Hepatocyte (in vitro differentiated cells): ENCODE measurements at regions not wholly inside any gene's neighbourhood (a gene's known extent, or its start where the extent isn't known, plus 50 kb on each side); places are given as distances from the start of the nearest gene placed in this dataset.

ENCODE experiments used
- DNase-seq: peaks from one replicate; pipeline ENCODE4 v3.0.0-alpha.2; 2016; ENCODE audit warnings: low spot score
- H2AFZ ChIP-seq: fragments of 200-600 bp; sonication (generic); 2 replicates; pipeline ENCODE4 v1.6.0; 2016; ENCODE audit warnings: antibody characterized with exemption, mild to moderate bottlenecking
- H3K27ac ChIP-seq: fragments of 200-600 bp; sonication (generic); 2 replicates; pipeline ENCODE4 v1.5.1; 2016; ENCODE audit warnings: mild to moderate bottlenecking
- H3K27me3 ChIP-seq: fragments of 200-600 bp; sonication (generic); 2 replicates; pipeline ENCODE4 v1.6.1; 2016
- H3K36me3 ChIP-seq: fragments of 200-600 bp; sonication (generic); replicated peaks from 2 replicates; pipeline ENCODE4 v1.5.1; 2016; ENCODE audit warnings: low read depth; ENCODE audit not compliant: insufficient read depth
- H3K4me1 ChIP-seq: fragments of 200-600 bp; sonication (generic); 2 replicates; pipeline ENCODE4 v1.5.1; 2016; ENCODE audit warnings: mild to moderate bottlenecking, moderate library complexity; ENCODE audit not compliant: insufficient read depth
- H3K4me2 ChIP-seq: fragments of 200-600 bp; sonication (generic); 2 replicates; pipeline ENCODE4 v1.6.0; 2016
- H3K4me3 ChIP-seq: fragments of 200-600 bp; sonication (generic); 2 replicates; pipeline ENCODE4 v1.5.1; 2016; ENCODE audit warnings: mild to moderate bottlenecking
- H3K79me2 ChIP-seq: fragments of 200-600 bp; sonication (generic); 2 replicates; pipeline ENCODE4 v1.6.0; 2017; ENCODE audit warnings: mild to moderate bottlenecking
- H3K9me2 ChIP-seq: fragments of 200-600 bp; sonication (generic); replicated peaks from 2 replicates; pipeline ENCODE4 v1.6.0; 2017; ENCODE audit warnings: mild to moderate bottlenecking; ENCODE audit not compliant: insufficient read depth
- H3K9me3 ChIP-seq: fragments of 200-600 bp; sonication (generic); 2 replicates; pipeline ENCODE4 v1.5.1; 2016; ENCODE audit warnings: low read depth, mild to moderate bottlenecking
- H4K20me1 ChIP-seq: fragments of 200-600 bp; sonication (generic); 2 replicates; pipeline ENCODE4 v1.6.0; 2016; ENCODE audit warnings: mild to moderate bottlenecking; ENCODE audit not compliant: insufficient read depth, poor library complexity, severe bottlenecking
- CTCF ChIP-seq: fragments of 200-600 bp; sonication (generic); IDR thresholded peaks from 2 replicates; pipeline ENCODE4 v1.5.1; 2016; ENCODE audit warnings: antibody characterized with exemption, mild to moderate bottlenecking; ENCODE audit not compliant: poor library complexity
- EZH2 ChIP-seq: fragments of 200-600 bp; sonication (generic); IDR thresholded peaks from 2 replicates; pipeline ENCODE4 v1.6.1; 2016; ENCODE audit warnings: antibody characterized with exemption, mild to moderate bottlenecking, borderline replicate concordance
- EZH2phosphoT487 ChIP-seq: fragments of 200-600 bp; sonication (generic); IDR thresholded peaks from one replicate; pipeline ENCODE4 v1.6.1; 2018; ENCODE audit warnings: antibody characterized with exemption, mild to moderate bottlenecking, low read depth, moderate library complexity; ENCODE audit not compliant: unreplicated experiment, severe bottlenecking
- WGBS: methylation state at CpG from one replicate; pipeline ENCODE4 v1.1.6; 2016; ENCODE audit warnings: low lambda C conversion rate; ENCODE audit errors: missing lambda C conversion rate; 5-methylcytosine and 5-hydroxymethylcytosine counted together

GRCh38 chr6:165263-165662 is 127.0 kb upstream of the DUSP22 start:
- Histone ChIP-seq H3K79me2 (no peaks in the 10 kb centered on the region), H3K9me2 (no peaks in the 10 kb centered on the region), H2AFZ (no peak overlapping the region), H3K4me3 (no peak overlapping the region), H3K27ac (no peak overlapping the region), H3K4me1 (no peaks in the 10 kb centered on the region), H3K27me3 (peaks cover 5% of the 10 kb centered on the region), H3K4me2 (no peak overlapping the region), H4K20me1 (no peaks in the 10 kb centered on the region), H3K36me3 (no peaks in the 10 kb centered on the region), H3K9me3 (no peaks in the 10 kb centered on the region)
- whole genome bisulfite sequencing, result 83% methylated on average over 1 of the region's 1 CpG
- DNase-seq, result no peak
- TF ChIP-seq EZH2 (no peak), EZH2phosphoT487 (no peak), CTCF (no peak)

DNA sequence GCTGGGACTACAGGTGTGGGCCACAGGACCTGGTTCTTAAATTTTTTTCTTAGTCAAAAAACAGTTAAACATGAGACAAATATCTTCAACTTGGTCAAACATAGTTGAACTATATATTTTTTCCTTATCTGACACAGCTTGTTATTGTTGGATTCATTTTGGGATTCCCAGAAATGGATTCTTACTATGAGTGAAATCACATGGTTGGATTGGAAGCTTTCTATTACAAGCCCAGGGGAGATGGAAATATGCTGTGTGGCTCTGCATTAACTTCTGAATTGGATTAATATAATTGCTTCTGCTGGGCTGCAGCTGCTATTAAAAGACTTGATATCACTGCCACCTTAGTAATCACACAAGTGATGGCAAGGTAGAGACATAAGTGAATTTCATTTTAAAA is 126.4 kb upstream of the DUSP22 start:
- TF ChIP-seq CTCF, result no peak
- no peak for TF ChIP-seq EZH2phosphoT487
- TF ChIP-seq EZH2, result no peak
- Histone ChIP-seq H3K4me3 (no peak overlapping the region), H3K9me2 (no peaks in the 10 kb centered on the region), H3K36me3 (no peaks in the 10 kb centered on the region), H2AFZ (no peak overlapping the region), H3K27me3 (peaks cover 5% of the 10 kb centered on the region), H3K79me2 (no peaks in the 10 kb centered on the region), H3K4me2 (no peak overlapping the region), H4K20me1 (no peaks in the 10 kb centered on the region), H3K9me3 (no peaks in the 10 kb centered on the region), H3K27ac (no peak overlapping the region), H3K4me1 (no peaks in the 10 kb centered on the region)
- no peak for DNase-seq

DNA sequence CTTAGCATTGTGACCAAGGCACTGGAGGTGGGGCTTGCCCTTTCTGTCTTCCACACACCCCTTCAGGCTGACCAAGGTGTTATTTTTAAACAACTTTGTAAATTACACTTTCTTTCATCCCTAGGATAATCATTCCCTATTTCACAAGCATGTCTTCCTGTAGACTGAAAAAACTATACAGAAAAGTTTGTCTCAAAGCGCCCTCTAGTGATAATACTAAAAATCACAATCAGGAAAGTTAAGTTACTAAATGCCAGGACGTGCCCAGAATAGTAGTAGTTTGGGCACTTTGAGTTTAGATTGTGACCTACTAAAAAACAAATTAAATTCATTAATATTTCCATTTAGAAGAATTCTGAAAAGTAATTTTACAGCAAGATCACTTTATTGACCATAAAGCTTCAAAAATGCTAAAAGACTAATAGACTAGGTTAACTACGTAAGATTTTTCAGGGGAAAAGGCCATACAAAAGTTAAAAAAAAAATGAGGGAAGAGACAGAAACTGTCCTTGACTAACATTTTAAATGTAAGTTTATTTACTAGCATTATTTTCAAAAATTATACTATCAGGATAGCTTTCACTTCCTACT is 123.3 kb upstream of the DUSP22 start:
- Histone ChIP-seq H3K4me2 (no peak overlapping the region), H3K9me2 (no peaks in the 10 kb centered on the region), H3K79me2 (no peaks in the 10 kb centered on the region), H2AFZ (no peak overlapping the region), H3K36me3 (no peaks in the 10 kb centered on the region), H4K20me1 (no peaks in the 10 kb centered on the region), H3K4me1 (no peaks in the 10 kb centered on the region), H3K4me3 (no peak overlapping the region), H3K9me3 (no peaks in the 10 kb centered on the region), H3K27me3 (peaks cover 5% of the 10 kb centered on the region), H3K27ac (no peak overlapping the region)
- WGBS, result 31% methylated on average over 3 of the region's 3 CpGs
- DNase-seq, result peak; percentile 62
- TF ChIP-seq CTCF, result peak; percentile 75
- TF ChIP-seq EZH2phosphoT487, result no peak
- no peak for TF ChIP-seq EZH2

DNA sequence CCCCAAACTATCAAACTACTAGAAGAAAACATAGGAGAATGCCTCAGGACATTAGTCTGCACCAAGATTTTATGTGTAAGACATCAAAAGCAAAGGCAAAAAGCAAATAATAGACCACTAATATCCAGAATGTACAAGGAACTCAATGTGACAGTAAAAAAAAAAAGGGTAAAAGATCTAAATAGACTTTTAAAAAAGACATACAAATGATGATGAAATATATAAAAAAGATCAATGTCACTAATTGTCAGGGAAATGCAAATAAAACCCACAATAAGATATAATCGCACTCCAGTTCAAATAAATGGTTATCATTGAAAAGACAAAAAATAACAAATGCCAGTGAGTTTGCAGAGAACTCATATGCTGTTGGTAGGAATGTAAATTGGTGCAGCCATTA is 118.3 kb upstream of the DUSP22 start:
- H3K27ac ChIP-seq, result no peak overlapping the region
- H2AFZ ChIP-seq, result no peak overlapping the region
- no peaks in the 10 kb centered on the region for H3K4me1 ChIP-seq
- no peaks in the 10 kb centered on the region for H3K9me3 ChIP-seq
- H3K27me3 ChIP-seq, result peaks cover 5% of the 10 kb centered on the region
- H4K20me1 ChIP-seq, result no peaks in the 10 kb centered on the region
- H3K36me3 ChIP-seq, result no peaks in the 10 kb centered on the region
- DNase-seq, result no peak
- no peak overlapping the region for H3K4me3 ChIP-seq
- H3K4me2 ChIP-seq, result no peak overlapping the region
- 85% methylated on average over 1 of the region's 1 CpG for WGBS
- TF ChIP-seq CTCF (no peak), EZH2phosphoT487 (no peak), EZH2 (no peak)
- no peaks in the 10 kb centered on the region for H3K9me2 ChIP-seq
- H3K79me2 ChIP-seq, result no peaks in the 10 kb centered on the region
